Activated naive CD8-positive, alpha-beta T cell treated with anti-CD3 and anti-CD28 coated beads, Interleukin-2, amount 50 U/mL, for 24 hours (primary cell): ENCODE measurements at regions not wholly inside any gene's neighbourhood (a gene's known extent, or its start where the extent isn't known, plus 50 kb on each side); places are given as distances from the start of the nearest gene placed in this dataset.
"Not testable (repeated sequence)": the region's sequence is repeated elsewhere in the genome, so short reads cannot be mapped to it uniquely, and the experiment has no call there.

Experiments used
- ATAC-seq: fragments of 150-1000 bp; cut with Tn5 transposase; one replicate; pipeline ENCODE4 v1.10.0; 2021
- DNase-seq: peaks from one replicate; pipeline ENCODE4 v3.0.0; 2021
- H3K27ac Mint-ChIP-seq: one replicate; pipeline ENCODE4 v1.8.0; 2021; ENCODE audit warnings: mild to moderate bottlenecking, mixed read lengths
- H3K27me3 Mint-ChIP-seq: one replicate; pipeline ENCODE4 v1.8.0; 2021; ENCODE audit warnings: mixed read lengths
- H3K36me3 Mint-ChIP-seq: one replicate; pipeline ENCODE4 v1.8.0; 2021; ENCODE audit warnings: low read depth, mixed read lengths
- H3K4me1 Mint-ChIP-seq: one replicate; pipeline ENCODE4 v1.8.0; 2021; ENCODE audit warnings: mixed read lengths
- H3K4me3 Mint-ChIP-seq: one replicate; pipeline ENCODE4 v1.8.0; 2021; ENCODE audit warnings: mild to moderate bottlenecking, moderate library complexity, mixed read lengths
- H3K9me3 Mint-ChIP-seq: one replicate; pipeline ENCODE4 v1.8.0; 2021; ENCODE audit warnings: mixed read lengths

GRCh38 chr7:79953130-79953529 lies 181.5 kb upstream of the GNAI1 start:
- H3K36me3 Mint-ChIP-seq = no peaks in the 10 kb centered on the region
- ATAC-seq (no peak), DNase-seq (no peak)
- H3K4me3 Mint-ChIP-seq = no peak overlapping the region
- no peaks in the 10 kb centered on the region for H3K9me3 Mint-ChIP-seq
- no peaks in the 10 kb centered on the region for H3K4me1 Mint-ChIP-seq
- no peaks in the 10 kb centered on the region for H3K27me3 Mint-ChIP-seq
- no peak overlapping the region for H3K27ac Mint-ChIP-seq

- Mint-ChIP-seq H3K4me3 (no peak overlapping the region), H3K9me3 (peaks cover 2% of the 10 kb centered on the region), H3K36me3 (no peaks in the 10 kb centered on the region), H3K27ac (no peak overlapping the region), H3K27me3 (no peaks in the 10 kb centered on the region), H3K4me1 (no peaks in the 10 kb centered on the region)
- no peak for ATAC-seq
- no peak for DNase-seq
Measured at GRCh38 chr7:79952399-79952798, 182.2 kb upstream of the GNAI1 start.

- Mint-ChIP-seq H3K27me3 (no peaks in the 10 kb centered on the region), H3K4me3 (no peak overlapping the region), H3K9me3 (peaks cover 6% of the 10 kb centered on the region), H3K36me3 (no peaks in the 10 kb centered on the region), H3K27ac (no peak overlapping the region), H3K4me1 (no peaks in the 10 kb centered on the region)
- ATAC-seq (no peak), DNase-seq (no peak)
Measured at GRCh38 chr7:79951415-79951814, 183.2 kb upstream of the GNAI1 start.

- Mint-ChIP-seq H3K27me3 (no peaks in the 10 kb centered on the region), H3K4me3 (no peak overlapping the region), H3K9me3 (peaks cover 6% of the 10 kb centered on the region), H3K36me3 (no peaks in the 10 kb centered on the region), H3K27ac (no peak overlapping the region), H3K4me1 (no peaks in the 10 kb centered on the region)
- DNase-seq (no peak), ATAC-seq (no peak)
Measured at GRCh38 chr7:79949778-79950177, 184.9 kb upstream of the GNAI1 start.

GRCh38 chr7:79936281-79936983 lies 198.2 kb upstream of the GNAI1 start:
- Mint-ChIP-seq H3K9me3 (no peaks in the 10 kb centered on the region), H3K27ac (peak overlapping the region; percentile 26), H3K36me3 (no peaks in the 10 kb centered on the region), H3K4me3 (no peak overlapping the region), H3K4me1 (peaks cover 6% of the 10 kb centered on the region), H3K27me3 (no peaks in the 10 kb centered on the region)
- DNase-seq (no peak), ATAC-seq (no peak)

- H3K27ac Mint-ChIP-seq = no peak overlapping the region
- H3K4me3 Mint-ChIP-seq = no peak overlapping the region
- no peaks in the 10 kb centered on the region for H3K9me3 Mint-ChIP-seq
- no peaks in the 10 kb centered on the region for H3K36me3 Mint-ChIP-seq
- DNase-seq (no peak), ATAC-seq (no peak)
- H3K27me3 Mint-ChIP-seq = no peaks in the 10 kb centered on the region
- peaks cover 6% of the 10 kb centered on the region for H3K4me1 Mint-ChIP-seq
Measured at GRCh38 chr7:79934727-79935126, 199.9 kb upstream of the GNAI1 start.

GRCh38 chr7:79933144-79933543 lies 201.5 kb upstream of the GNAI1 start:
- Mint-ChIP-seq H3K36me3 (no peaks in the 10 kb centered on the region), H3K9me3 (no peaks in the 10 kb centered on the region), H3K27me3 (no peaks in the 10 kb centered on the region), H3K27ac (no peak overlapping the region), H3K4me3 (no peak overlapping the region), H3K4me1 (peaks cover 6% of the 10 kb centered on the region)
- DNase-seq (no peak), ATAC-seq (no peak)

GRCh38 chr7:79930604-79931003 lies 204.0 kb upstream of the GNAI1 start:
- no peak for DNase-seq
- Mint-ChIP-seq H3K4me1 (peaks cover 6% of the 10 kb centered on the region), H3K9me3 (no peaks in the 10 kb centered on the region), H3K36me3 (no peaks in the 10 kb centered on the region), H3K4me3 (no peak overlapping the region), H3K27me3 (no peaks in the 10 kb centered on the region), H3K27ac (no peak overlapping the region)
- ATAC-seq = no peak

GRCh38 chr7:79927116-79927515 lies 207.5 kb upstream of the GNAI1 start:
- Mint-ChIP-seq H3K27ac (no peak overlapping the region), H3K4me3 (no peak overlapping the region), H3K27me3 (no peaks in the 10 kb centered on the region), H3K9me3 (peaks cover 4% of the 10 kb centered on the region), H3K4me1 (no peaks in the 10 kb centered on the region), H3K36me3 (no peaks in the 10 kb centered on the region)
- ATAC-seq = no peak
- no peak for DNase-seq

GRCh38 chr7:79923953-79924352 lies 210.7 kb upstream of the GNAI1 start:
- H3K27me3 Mint-ChIP-seq = no peaks in the 10 kb centered on the region
- no peak for DNase-seq
- H3K36me3 Mint-ChIP-seq = no peaks in the 10 kb centered on the region
- no peak overlapping the region for H3K4me3 Mint-ChIP-seq
- no peak for ATAC-seq
- H3K9me3 Mint-ChIP-seq = peaks cover 9% of the 10 kb centered on the region
- no peaks in the 10 kb centered on the region for H3K4me1 Mint-ChIP-seq
- no peak overlapping the region for H3K27ac Mint-ChIP-seq

GRCh38 chr7:79922894-79923293 lies 211.7 kb upstream of the GNAI1 start:
- Mint-ChIP-seq H3K27me3 (no peaks in the 10 kb centered on the region), H3K27ac (no peak overlapping the region), H3K9me3 (peaks cover 9% of the 10 kb centered on the region), H3K4me1 (no peaks in the 10 kb centered on the region), H3K4me3 (no peak overlapping the region), H3K36me3 (no peaks in the 10 kb centered on the region)
- DNase-seq = no peak
- no peak for ATAC-seq

GRCh38 chr7:79921976-79922375 lies 212.7 kb upstream of the GNAI1 start:
- Mint-ChIP-seq H3K4me3 (no peak overlapping the region), H3K9me3 (peaks cover 9% of the 10 kb centered on the region), H3K27me3 (no peaks in the 10 kb centered on the region), H3K36me3 (no peaks in the 10 kb centered on the region), H3K4me1 (no peaks in the 10 kb centered on the region), H3K27ac (no peak overlapping the region)
- ATAC-seq (no peak), DNase-seq (no peak)

- H3K36me3 Mint-ChIP-seq, H3K27ac Mint-ChIP-seq: not testable (repeated sequence)
Measured at GRCh38 chr7:79918632-79919031, 216.0 kb upstream of the GNAI1 start.

GRCh38 chr7:79915346-79915745 lies 219.3 kb upstream of the GNAI1 start:
- not testable (repeated sequence) for DNase-seq, ATAC-seq, H3K36me3 Mint-ChIP-seq, H3K9me3 Mint-ChIP-seq, H3K27me3 Mint-ChIP-seq, H3K4me3 Mint-ChIP-seq, H3K27ac Mint-ChIP-seq
- H3K4me1 Mint-ChIP-seq = peaks cover 37% of the 10 kb centered on the region

More at GRCh38 chr7:79918632-79919031, 216.0 kb upstream of the GNAI1 start:
- Mint-ChIP-seq H3K4me1 (peaks cover 11% of the 10 kb centered on the region), H3K9me3 (peaks cover 17% of the 10 kb centered on the region)
- not testable (repeated sequence) for ATAC-seq, H3K27me3 Mint-ChIP-seq, H3K4me3 Mint-ChIP-seq, DNase-seq

- H3K27ac Mint-ChIP-seq = no peak overlapping the region
- no peaks in the 10 kb centered on the region for H3K36me3 Mint-ChIP-seq
- H3K27me3 Mint-ChIP-seq = no peaks in the 10 kb centered on the region
- DNase-seq = no peak
- H3K4me3 Mint-ChIP-seq = no peak overlapping the region
- peak; percentile 46 for ATAC-seq
- peaks cover 9% of the 10 kb centered on the region for H3K9me3 Mint-ChIP-seq
- peaks cover 53% of the 10 kb centered on the region for H3K4me1 Mint-ChIP-seq
Measured at GRCh38 chr7:79912213-79912633, 222.4 kb upstream of the GNAI1 start.

- Mint-ChIP-seq H3K27ac (no peak overlapping the region), H3K9me3 (peaks cover 7% of the 10 kb centered on the region), H3K27me3 (no peaks in the 10 kb centered on the region), H3K4me1 (peaks cover 53% of the 10 kb centered on the region), H3K4me3 (peak overlapping the region; percentile 10), H3K36me3 (no peaks in the 10 kb centered on the region)
- DNase-seq (no peak), ATAC-seq (no peak)
Measured at GRCh38 chr7:79911420-79911819, 223.2 kb upstream of the GNAI1 start.
